ENCODE measurements at regions not wholly inside any gene's neighbourhood (a gene's known extent, or its start where the extent isn't known, plus 50 kb on each side); places are given as distances from the start of the nearest gene placed in this dataset.

- Histone ChIP-seq H2BK5ac (ENCODE audit: low read length) (no peak overlapping the region), H4K5ac (ENCODE audit: low read length) (no peak overlapping the region), H3K18ac (ENCODE audit: low read length) (no peak overlapping the region), H2BK15ac (replicated peaks; ENCODE audit: low read depth) (no peak overlapping the region), H4K8ac (ENCODE audit: low read depth, low read length) (no peak overlapping the region), H3K79me1 (ENCODE audit: low read length) (no peaks in the 10 kb centered on the region), H2BK120ac (ENCODE audit: low read depth, low read length) (no peak overlapping the region), H3K27me3 (ENCODE audit: insufficient read depth, low read length, poor library complexity) (no peaks in the 10 kb centered on the region), H3K4me3 (ENCODE audit: low read length) (no peak overlapping the region), H3K4ac (ENCODE audit: low read depth, low read length) (no peak overlapping the region), H3K27ac (ENCODE audit: low read depth, low read length) (no peak overlapping the region), H3K79me2 (ENCODE audit: control insufficient read depth, insufficient read depth, low read length) (no peaks in the 10 kb centered on the region), H3K4me2 (ENCODE audit: low read length) (no peak overlapping the region), H3K4me1 (ENCODE audit: control insufficient read depth, low read depth, low read length) (no peaks in the 10 kb centered on the region), H3K56ac (ENCODE audit: low read length) (no peak overlapping the region), H3K36me3 (ENCODE audit: control insufficient read depth, insufficient read depth, low read length) (no peaks in the 10 kb centered on the region), H3K23ac (ENCODE audit: low read length) (no peak overlapping the region), H3K9ac (ENCODE audit: low read length) (no peak overlapping the region), H2AK5ac (ENCODE audit: low read length) (no peak overlapping the region)
- no peak for DNase-seq
- WGBS (ENCODE audit: extremely low coverage, insufficient coverage, low lambda C conversion rate): 100% methylated on average over 1 of the region's 5 CpGs
These were observed 161.3 kb upstream of the FAR2 start for GRCh38 chr12:28987538-28988324.

- no peak overlapping the region for H3K23ac ChIP-seq (ENCODE audit: low read length)
- H2AK5ac ChIP-seq (ENCODE audit: low read length): no peak overlapping the region
- WGBS (ENCODE audit: extremely low coverage, insufficient coverage, low lambda C conversion rate): no CpG with 5 or more reads among the region's 2 CpGs
- no peak overlapping the region for H3K56ac ChIP-seq (ENCODE audit: low read length)
- no peaks in the 10 kb centered on the region for H3K27me3 ChIP-seq (ENCODE audit: insufficient read depth, low read length, poor library complexity)
- H3K4me2 ChIP-seq (ENCODE audit: low read length): no peak overlapping the region
- H3K18ac ChIP-seq (ENCODE audit: low read length): no peak overlapping the region
- no peak overlapping the region for H4K5ac ChIP-seq (ENCODE audit: low read length)
- no peak for DNase-seq
- H3K4ac ChIP-seq (ENCODE audit: low read depth, low read length): no peak overlapping the region
- no peaks in the 10 kb centered on the region for H3K79me1 ChIP-seq (ENCODE audit: low read length)
- H2BK5ac ChIP-seq (ENCODE audit: low read length): no peak overlapping the region
- no peak overlapping the region for H2BK120ac ChIP-seq (ENCODE audit: low read depth, low read length)
- no peaks in the 10 kb centered on the region for H3K4me1 ChIP-seq (ENCODE audit: control insufficient read depth, low read depth, low read length)
- no peak overlapping the region for H4K8ac ChIP-seq (ENCODE audit: low read depth, low read length)
- H3K4me3 ChIP-seq (ENCODE audit: low read length): no peak overlapping the region
- H3K79me2 ChIP-seq (ENCODE audit: control insufficient read depth, insufficient read depth, low read length): no peaks in the 10 kb centered on the region
- no peaks in the 10 kb centered on the region for H3K36me3 ChIP-seq (ENCODE audit: control insufficient read depth, insufficient read depth, low read length)
- no peak overlapping the region for H3K27ac ChIP-seq (ENCODE audit: low read depth, low read length)
- H3K9ac ChIP-seq (ENCODE audit: low read length): no peak overlapping the region
- no peak overlapping the region for H2BK15ac ChIP-seq (replicated peaks; ENCODE audit: low read depth)
These were observed 160.8 kb upstream of the FAR2 start for GRCh38 chr12:28988325-28988704.

DNA sequence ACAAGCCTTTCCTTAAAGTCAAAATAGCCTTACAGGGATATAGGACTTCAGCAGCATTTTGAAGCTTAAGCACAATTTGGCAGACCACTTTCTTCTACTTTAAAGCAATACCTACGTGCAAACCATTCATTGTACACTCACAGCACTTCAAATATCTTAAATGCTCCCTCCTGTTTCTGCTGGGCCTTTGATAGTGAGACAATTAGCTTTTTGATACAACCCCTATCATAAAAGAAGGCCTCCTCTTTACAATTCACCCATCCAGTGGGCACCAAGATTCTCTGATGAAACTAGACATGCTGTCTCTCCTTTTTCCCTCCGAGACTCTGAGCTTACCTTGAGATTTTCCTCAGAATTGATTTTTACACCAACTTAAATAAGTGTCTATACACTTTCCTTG is 157.5 kb upstream of the FAR2 start:
- H3K4me3 ChIP-seq (ENCODE audit: low read length): no peak overlapping the region
- no peak overlapping the region for H3K4ac ChIP-seq (ENCODE audit: low read depth, low read length)
- H4K8ac ChIP-seq (ENCODE audit: low read depth, low read length): no peak overlapping the region
- no peak overlapping the region for H2BK5ac ChIP-seq (ENCODE audit: low read length)
- no peaks in the 10 kb centered on the region for H3K4me1 ChIP-seq (ENCODE audit: control insufficient read depth, low read depth, low read length)
- no peak overlapping the region for H3K18ac ChIP-seq (ENCODE audit: low read length)
- no peaks in the 10 kb centered on the region for H3K27me3 ChIP-seq (ENCODE audit: insufficient read depth, low read length, poor library complexity)
- no peak for DNase-seq
- H3K56ac ChIP-seq (ENCODE audit: low read length): no peak overlapping the region
- H3K79me2 ChIP-seq (ENCODE audit: control insufficient read depth, insufficient read depth, low read length): no peaks in the 10 kb centered on the region
- no peak overlapping the region for H3K9ac ChIP-seq (ENCODE audit: low read length)
- no peak overlapping the region for H3K27ac ChIP-seq (ENCODE audit: low read depth, low read length)
- no peaks in the 10 kb centered on the region for H3K36me3 ChIP-seq (ENCODE audit: control insufficient read depth, insufficient read depth, low read length)
- H2BK15ac ChIP-seq (replicated peaks; ENCODE audit: low read depth): no peak overlapping the region
- H2BK120ac ChIP-seq (ENCODE audit: low read depth, low read length): no peak overlapping the region
- H4K5ac ChIP-seq (ENCODE audit: low read length): no peak overlapping the region
- WGBS (ENCODE audit: extremely low coverage, insufficient coverage, low lambda C conversion rate): no CpG with 5 or more reads among the region's 2 CpGs
- no peak overlapping the region for H3K4me2 ChIP-seq (ENCODE audit: low read length)
- H2AK5ac ChIP-seq (ENCODE audit: low read length): no peak overlapping the region
- H3K23ac ChIP-seq (ENCODE audit: low read length): no peak overlapping the region
- H3K79me1 ChIP-seq (ENCODE audit: low read length): no peaks in the 10 kb centered on the region

DNA sequence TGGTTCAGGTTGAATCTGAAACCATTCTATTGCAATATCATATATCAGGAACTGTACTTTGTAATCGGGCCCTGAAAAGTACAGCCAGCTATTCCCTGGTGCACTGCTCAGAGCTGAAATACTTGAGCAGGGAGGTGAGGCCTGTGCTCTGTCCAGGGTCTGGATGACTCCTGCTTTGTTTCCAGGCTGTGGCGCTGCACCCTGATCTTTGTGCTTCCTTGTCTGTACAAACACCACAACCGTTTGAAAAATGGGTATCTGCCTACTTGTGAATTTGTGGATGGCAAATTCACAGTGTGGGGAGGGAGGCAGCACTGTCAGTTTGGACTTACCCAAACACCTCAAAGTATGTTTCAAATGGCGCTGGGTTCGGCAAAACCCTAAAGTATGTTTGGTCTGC is 155.4 kb upstream of the FAR2 start:
- H3K79me1 ChIP-seq (ENCODE audit: low read length): no peaks in the 10 kb centered on the region
- DNase-seq: peak; percentile 8
- H3K36me3 ChIP-seq (ENCODE audit: control insufficient read depth, insufficient read depth, low read length): no peaks in the 10 kb centered on the region
- H3K9ac ChIP-seq (ENCODE audit: low read length): no peak overlapping the region
- H3K27ac ChIP-seq (ENCODE audit: low read depth, low read length): no peak overlapping the region
- no peaks in the 10 kb centered on the region for H3K4me1 ChIP-seq (ENCODE audit: control insufficient read depth, low read depth, low read length)
- no peak overlapping the region for H3K23ac ChIP-seq (ENCODE audit: low read length)
- H2BK15ac ChIP-seq (replicated peaks; ENCODE audit: low read depth): no peak overlapping the region
- no peak overlapping the region for H3K56ac ChIP-seq (ENCODE audit: low read length)
- H3K18ac ChIP-seq (ENCODE audit: low read length): no peak overlapping the region
- no peaks in the 10 kb centered on the region for H3K27me3 ChIP-seq (ENCODE audit: insufficient read depth, low read length, poor library complexity)
- no peak overlapping the region for H3K4me2 ChIP-seq (ENCODE audit: low read length)
- no peaks in the 10 kb centered on the region for H3K79me2 ChIP-seq (ENCODE audit: control insufficient read depth, insufficient read depth, low read length)
- no peak overlapping the region for H2BK120ac ChIP-seq (ENCODE audit: low read depth, low read length)
- H4K5ac ChIP-seq (ENCODE audit: low read length): no peak overlapping the region
- no peak overlapping the region for H3K4me3 ChIP-seq (ENCODE audit: low read length)
- no peak overlapping the region for H2AK5ac ChIP-seq (ENCODE audit: low read length)
- no peak overlapping the region for H4K8ac ChIP-seq (ENCODE audit: low read depth, low read length)
- no peak overlapping the region for H2BK5ac ChIP-seq (ENCODE audit: low read length)
- H3K4ac ChIP-seq (ENCODE audit: low read depth, low read length): no peak overlapping the region
- no CpG with 5 or more reads among the region's 5 CpGs for WGBS (ENCODE audit: extremely low coverage, insufficient coverage, low lambda C conversion rate)

- Histone ChIP-seq H4K8ac (ENCODE audit: low read depth, low read length) (no peak overlapping the region), H3K4ac (ENCODE audit: low read depth, low read length) (no peak overlapping the region), H3K79me2 (ENCODE audit: control insufficient read depth, insufficient read depth, low read length) (no peaks in the 10 kb centered on the region), H3K27me3 (ENCODE audit: insufficient read depth, low read length, poor library complexity) (no peaks in the 10 kb centered on the region), H3K18ac (ENCODE audit: low read length) (peak overlapping the region; percentile 39), H3K23ac (ENCODE audit: low read length) (no peak overlapping the region), H2BK5ac (ENCODE audit: low read length) (no peak overlapping the region), H2BK120ac (ENCODE audit: low read depth, low read length) (no peak overlapping the region), H2BK15ac (replicated peaks; ENCODE audit: low read depth) (no peak overlapping the region), H3K9ac (ENCODE audit: low read length) (no peak overlapping the region), H4K5ac (ENCODE audit: low read length) (no peak overlapping the region), H3K56ac (ENCODE audit: low read length) (no peak overlapping the region), H3K4me2 (ENCODE audit: low read length) (no peak overlapping the region), H3K4me3 (ENCODE audit: low read length) (no peak overlapping the region), H3K27ac (ENCODE audit: low read depth, low read length) (no peak overlapping the region), H3K36me3 (ENCODE audit: control insufficient read depth, insufficient read depth, low read length) (no peaks in the 10 kb centered on the region), H2AK5ac (ENCODE audit: low read length) (no peak overlapping the region), H3K79me1 (ENCODE audit: low read length) (no peaks in the 10 kb centered on the region), H3K4me1 (ENCODE audit: control insufficient read depth, low read depth, low read length) (no peaks in the 10 kb centered on the region)
- no CpG with 5 or more reads among the region's 3 CpGs for WGBS (ENCODE audit: extremely low coverage, insufficient coverage, low lambda C conversion rate)
- DNase-seq: no peak
These were observed 154.8 kb upstream of the FAR2 start for GRCh38 chr12:28994179-28994715.

DNA sequence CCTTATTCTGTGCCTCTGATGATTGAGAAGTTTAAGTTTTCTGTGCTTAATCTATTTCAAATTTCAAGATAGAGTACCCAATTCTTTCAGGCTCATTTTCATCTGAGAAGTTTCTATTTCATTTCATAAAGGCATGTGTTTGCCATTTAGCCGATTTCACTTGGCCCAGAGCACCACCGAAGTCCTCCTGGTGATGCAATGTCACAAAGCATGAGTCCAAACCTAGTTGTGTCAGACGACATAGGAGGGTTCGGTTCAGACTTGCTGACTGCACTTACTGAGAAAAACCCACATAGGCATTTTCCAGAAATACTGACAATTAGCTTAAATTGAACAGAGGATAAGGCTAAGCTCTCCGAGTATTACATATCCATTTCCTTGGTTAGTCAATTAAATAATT is 152.4 kb upstream of the FAR2 start:
- no peak overlapping the region for H3K4me3 ChIP-seq (ENCODE audit: low read length)
- H4K8ac ChIP-seq (ENCODE audit: low read depth, low read length): no peak overlapping the region
- no peaks in the 10 kb centered on the region for H3K79me1 ChIP-seq (ENCODE audit: low read length)
- H2BK120ac ChIP-seq (ENCODE audit: low read depth, low read length): no peak overlapping the region
- no peak overlapping the region for H3K56ac ChIP-seq (ENCODE audit: low read length)
- no peak overlapping the region for H4K5ac ChIP-seq (ENCODE audit: low read length)
- WGBS (ENCODE audit: extremely low coverage, insufficient coverage, low lambda C conversion rate): no CpG with 5 or more reads among the region's 5 CpGs
- H3K18ac ChIP-seq (ENCODE audit: low read length): no peak overlapping the region
- no peak overlapping the region for H3K27ac ChIP-seq (ENCODE audit: low read depth, low read length)
- no peak overlapping the region for H3K9ac ChIP-seq (ENCODE audit: low read length)
- H3K23ac ChIP-seq (ENCODE audit: low read length): no peak overlapping the region
- no peak overlapping the region for H2BK5ac ChIP-seq (ENCODE audit: low read length)
- H2BK15ac ChIP-seq (replicated peaks; ENCODE audit: low read depth): no peak overlapping the region
- no peaks in the 10 kb centered on the region for H3K27me3 ChIP-seq (ENCODE audit: insufficient read depth, low read length, poor library complexity)
- H3K4ac ChIP-seq (ENCODE audit: low read depth, low read length): no peak overlapping the region
- no peak for DNase-seq
- no peaks in the 10 kb centered on the region for H3K4me1 ChIP-seq (ENCODE audit: control insufficient read depth, low read depth, low read length)
- H3K79me2 ChIP-seq (ENCODE audit: control insufficient read depth, insufficient read depth, low read length): no peaks in the 10 kb centered on the region
- no peak overlapping the region for H3K4me2 ChIP-seq (ENCODE audit: low read length)
- no peak overlapping the region for H2AK5ac ChIP-seq (ENCODE audit: low read length)
- no peaks in the 10 kb centered on the region for H3K36me3 ChIP-seq (ENCODE audit: control insufficient read depth, insufficient read depth, low read length)
